22Rv1 (cell line): ENCODE measurements at regions not wholly inside any gene's neighbourhood (a gene's known extent, or its start where the extent isn't known, plus 50 kb on each side); places are given as distances from the start of the nearest gene placed in this dataset.
"Not testable (repeated sequence)": the region's sequence is repeated elsewhere in the genome, so short reads cannot be mapped to it uniquely, and the experiment has no call there.

Experiments
- H3K27ac ChIP-seq: fragments of 450-650 bp; 2 replicates; pipeline ENCODE4 v1.5.1; 2017
- CTCF ChIP-seq: fragments of 450-650 bp; IDR thresholded peaks from 2 replicates; pipeline ENCODE4 v1.5.1; 2017; ENCODE audit warnings: mild to moderate bottlenecking
- ZFX ChIP-seq: fragments of 450-650 bp; IDR thresholded peaks from 2 replicates; pipeline ENCODE4 v1.6.1; 2017; ENCODE audit warnings: antibody characterized with exemption, borderline replicate concordance

GRCh38 chr14:55777877-55778276 is 197.9 kb downstream of the KTN1 start:
- no peak for TF ChIP-seq CTCF
- no peak for TF ChIP-seq ZFX
- no peak overlapping the region for H3K27ac ChIP-seq

GRCh38 chr14:55780156-55780946 is 200.3 kb downstream of the KTN1 start:
- no peak for TF ChIP-seq CTCF
- no peak for TF ChIP-seq ZFX

GRCh38 chr14:55781046-55781445 is 201.0 kb downstream of the KTN1 start:
- TF ChIP-seq CTCF, result no peak
- TF ChIP-seq ZFX, result no peak
- no peak overlapping the region for H3K27ac ChIP-seq

More at GRCh38 chr14:55780156-55780946, 200.3 kb downstream of the KTN1 start:
- H3K27ac ChIP-seq, result no peak overlapping the region

- TF ChIP-seq CTCF, result no peak
- TF ChIP-seq ZFX, result no peak
These were observed 202.2 kb downstream of the KTN1 start for GRCh38 chr14:55782166-55782565.

GRCh38 chr14:55789406-55789805 is 209.4 kb downstream of the KTN1 start:
- H3K27ac ChIP-seq, result no peak overlapping the region

More at GRCh38 chr14:55782166-55782565, 202.2 kb downstream of the KTN1 start:
- no peak overlapping the region for H3K27ac ChIP-seq

GRCh38 chr14:55794655-55795595 is 214.9 kb downstream of the KTN1 start:
- TF ChIP-seq ZFX, result no peak
- no peak for TF ChIP-seq CTCF
- H3K27ac ChIP-seq, result no peak overlapping the region

More at GRCh38 chr14:55789406-55789805, 209.4 kb downstream of the KTN1 start:
- TF ChIP-seq ZFX (no peak), CTCF (no peak)

GRCh38 chr14:55796513-55796912 is 216.5 kb downstream of the KTN1 start:
- H3K27ac ChIP-seq, result not testable (repeated sequence)
